ENCODE measurements at regions not wholly inside any gene's neighbourhood (a gene's known extent, or its start where the extent isn't known, plus 50 kb on each side); places are given as distances from the start of the nearest gene placed in this dataset.

DNA sequence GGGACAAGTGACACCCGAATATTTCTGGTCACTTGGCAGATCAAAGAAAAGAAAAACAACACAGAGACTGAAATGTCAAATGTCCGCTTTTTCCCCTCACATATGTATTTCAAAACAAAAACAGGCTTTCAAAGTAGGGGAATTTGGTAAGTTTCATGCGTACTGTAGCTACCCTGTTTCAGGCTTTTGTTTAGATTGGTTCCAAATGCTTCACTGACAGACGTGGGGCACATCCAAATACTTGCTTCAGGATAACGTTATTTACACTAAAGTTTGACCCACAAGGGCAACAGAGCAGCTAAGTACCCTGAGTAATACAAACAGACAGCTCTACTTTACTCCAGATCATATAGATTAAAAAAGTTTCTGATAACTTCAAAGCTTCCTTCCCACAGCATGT is 804.5 kb upstream of the POU3F4 start:
- no peak overlapping the region for H3K27ac ChIP-seq (ENCODE audit: low read length, poor library complexity, severe bottlenecking)

DNA sequence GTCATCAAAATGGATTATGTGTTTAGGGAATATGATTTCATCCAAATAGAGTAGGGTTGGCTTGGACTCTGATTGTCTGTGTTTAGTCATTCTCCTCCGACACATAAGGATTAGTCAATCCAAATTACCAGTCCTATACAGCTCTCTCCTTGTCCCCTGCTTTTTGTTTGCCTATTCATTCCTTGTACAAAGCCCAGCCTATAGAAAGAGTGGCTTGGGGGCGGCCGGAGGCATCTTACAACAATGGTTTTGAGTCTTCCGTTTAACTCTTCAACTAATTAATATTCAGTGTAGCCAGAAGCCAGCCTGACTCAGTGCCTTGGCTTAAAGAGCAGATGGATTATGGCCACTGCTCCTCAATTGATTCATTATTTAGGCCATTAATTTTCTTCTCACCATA is 796.6 kb upstream of the POU3F4 start:
- WGBS, result 75% methylated on average over 4 of the region's 4 CpGs
- Histone ChIP-seq H2AK5ac (ENCODE audit: low read length, severe bottlenecking) (no peak overlapping the region), H3K4me3 (ENCODE audit: insufficient read depth in 1 of 2, low read depth in 1 of 2, low read length in 2 of 2) (no peak overlapping the region), H4K8ac (ENCODE audit: low read length) (no peak overlapping the region), H3K9me3 (ENCODE audit: control insufficient read depth, low read length) (no peaks in the 10 kb centered on the region), H3K27ac (ENCODE audit: low read length, poor library complexity, severe bottlenecking) (no peak overlapping the region), H2BK12ac (ENCODE audit: low read length in 2 of 2) (no peak overlapping the region), H3K23ac (ENCODE audit: low read length in 2 of 2) (no peak overlapping the region), H2BK15ac (ENCODE audit: low read depth, poor library complexity, severe bottlenecking) (no peak overlapping the region), H3K27me3 (ENCODE audit: control insufficient read depth in 1 of 2, insufficient read depth in 1 of 2, low read length in 2 of 2) (no peaks in the 10 kb centered on the region), H3K4me2 (ENCODE audit: low read length, poor library complexity, severe bottlenecking) (no peak overlapping the region), H3K4me1 (ENCODE audit: control insufficient read depth, insufficient read depth, low read depth, low read length) (no peaks in the 10 kb centered on the region), H3K36me3 (ENCODE audit: control insufficient read depth in 1 of 2, insufficient read depth in 2 of 2, low read depth in 1 of 2, low read length in 2 of 2) (no peaks in the 10 kb centered on the region), H3K9ac (ENCODE audit: low read length) (no peak overlapping the region), H3K18ac (ENCODE audit: low read depth in 1 of 2, low read length in 2 of 2) (no peak overlapping the region), H2BK5ac (ENCODE audit: low read depth, low read length, poor library complexity, severe bottlenecking) (no peak overlapping the region), H2BK120ac (ENCODE audit: low read depth, low read length) (no peak overlapping the region), H3K14ac (ENCODE audit: low read length in 2 of 2) (no peak overlapping the region), H2AFZ (ENCODE audit: low read depth, low read length) (no peak overlapping the region), H4K91ac (ENCODE audit: low read length) (no peak overlapping the region), H3K4ac (ENCODE audit: low read depth in 1 of 2, low read length in 2 of 2) (no peak overlapping the region), H3K79me1 (replicated peaks; ENCODE audit: low read length, poor library complexity, severe bottlenecking) (no peaks in the 10 kb centered on the region)
- DNase-seq, result no peak

More for the DNA sequence above, 804.5 kb upstream of the POU3F4 start:
- H3K4me3 ChIP-seq (ENCODE audit: insufficient read depth in 1 of 2, low read depth in 1 of 2, low read length in 2 of 2), result no peak overlapping the region
- no peaks in the 10 kb centered on the region for H3K9me3 ChIP-seq (ENCODE audit: control insufficient read depth, low read length)
- H2BK5ac ChIP-seq (ENCODE audit: low read depth, low read length, poor library complexity, severe bottlenecking), result no peak overlapping the region
- H3K36me3 ChIP-seq (ENCODE audit: control insufficient read depth in 1 of 2, insufficient read depth in 2 of 2, low read depth in 1 of 2, low read length in 2 of 2), result no peaks in the 10 kb centered on the region
- H2AFZ ChIP-seq (ENCODE audit: low read depth, low read length), result no peak overlapping the region
- H3K23ac ChIP-seq (ENCODE audit: low read length in 2 of 2), result no peak overlapping the region
- no peak overlapping the region for H3K14ac ChIP-seq (ENCODE audit: low read length in 2 of 2)
- no peaks in the 10 kb centered on the region for H3K4me1 ChIP-seq (ENCODE audit: control insufficient read depth, insufficient read depth, low read depth, low read length)
- H3K79me1 ChIP-seq (replicated peaks; ENCODE audit: low read length, poor library complexity, severe bottlenecking), result no peaks in the 10 kb centered on the region
- no peak overlapping the region for H2BK15ac ChIP-seq (ENCODE audit: low read depth, poor library complexity, severe bottlenecking)
- peak; percentile 24 for DNase-seq
- H3K27me3 ChIP-seq (ENCODE audit: control insufficient read depth in 1 of 2, insufficient read depth in 1 of 2, low read length in 2 of 2), result no peaks in the 10 kb centered on the region
- H3K9ac ChIP-seq (ENCODE audit: low read length), result no peak overlapping the region
- no peak overlapping the region for H3K4me2 ChIP-seq (ENCODE audit: low read length, poor library complexity, severe bottlenecking)
- no peak overlapping the region for H4K8ac ChIP-seq (ENCODE audit: low read length)
- no peak overlapping the region for H3K18ac ChIP-seq (ENCODE audit: low read depth in 1 of 2, low read length in 2 of 2)
- no peak overlapping the region for H4K91ac ChIP-seq (ENCODE audit: low read length)
- no peak overlapping the region for H2BK12ac ChIP-seq (ENCODE audit: low read length in 2 of 2)
- H3K4ac ChIP-seq (ENCODE audit: low read depth in 1 of 2, low read length in 2 of 2), result no peak overlapping the region
- H2BK120ac ChIP-seq (ENCODE audit: low read depth, low read length), result no peak overlapping the region
- 0% methylated on average over 3 of the region's 5 CpGs for WGBS
- no peak overlapping the region for H2AK5ac ChIP-seq (ENCODE audit: low read length, severe bottlenecking)

DNA sequence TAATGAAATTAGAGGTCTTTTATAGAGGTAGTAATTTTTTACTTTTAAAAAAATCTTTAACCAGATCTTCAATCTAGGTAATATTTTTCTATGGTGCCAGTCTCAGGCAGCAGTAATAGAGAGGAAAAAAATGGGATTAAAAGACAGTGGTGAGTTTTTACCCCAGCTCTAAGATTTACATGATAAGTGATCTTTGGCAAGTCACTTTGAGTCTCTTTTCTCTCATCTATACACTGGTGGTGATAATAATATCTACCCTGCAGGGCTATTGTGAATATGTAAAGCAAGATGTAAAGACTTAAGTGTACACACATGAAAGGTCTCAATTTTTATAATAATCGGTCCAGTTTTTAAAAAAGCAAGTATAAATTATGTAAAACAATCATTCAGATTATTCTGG is 786.2 kb upstream of the POU3F4 start:
- no peak overlapping the region for H3K27ac ChIP-seq (ENCODE audit: low read length, poor library complexity, severe bottlenecking)
- DNase-seq, result no peak
- H3K27me3 ChIP-seq (ENCODE audit: control insufficient read depth in 1 of 2, insufficient read depth in 1 of 2, low read length in 2 of 2), result no peaks in the 10 kb centered on the region
- no peak overlapping the region for H3K4me2 ChIP-seq (ENCODE audit: low read length, poor library complexity, severe bottlenecking)
- no peak overlapping the region for H2AK5ac ChIP-seq (ENCODE audit: low read length, severe bottlenecking)
- H2BK12ac ChIP-seq (ENCODE audit: low read length in 2 of 2), result no peak overlapping the region
- H4K91ac ChIP-seq (ENCODE audit: low read length), result no peak overlapping the region
- no peaks in the 10 kb centered on the region for H3K4me1 ChIP-seq (ENCODE audit: control insufficient read depth, insufficient read depth, low read depth, low read length)
- no peak overlapping the region for H3K23ac ChIP-seq (ENCODE audit: low read length in 2 of 2)
- H3K9ac ChIP-seq (ENCODE audit: low read length), result no peak overlapping the region
- H3K14ac ChIP-seq (ENCODE audit: low read length in 2 of 2), result no peak overlapping the region
- no peak overlapping the region for H3K4me3 ChIP-seq (ENCODE audit: insufficient read depth in 1 of 2, low read depth in 1 of 2, low read length in 2 of 2)
- H3K9me3 ChIP-seq (ENCODE audit: control insufficient read depth, low read length), result no peaks in the 10 kb centered on the region
- WGBS, result no CpG with 5 or more reads among the region's 1 CpG
- no peak overlapping the region for H2AFZ ChIP-seq (ENCODE audit: low read depth, low read length)
- H3K79me1 ChIP-seq (replicated peaks; ENCODE audit: low read length, poor library complexity, severe bottlenecking), result no peaks in the 10 kb centered on the region
- H2BK120ac ChIP-seq (ENCODE audit: low read depth, low read length), result no peak overlapping the region
- no peak overlapping the region for H3K4ac ChIP-seq (ENCODE audit: low read depth in 1 of 2, low read length in 2 of 2)
- H3K36me3 ChIP-seq (ENCODE audit: control insufficient read depth in 1 of 2, insufficient read depth in 2 of 2, low read depth in 1 of 2, low read length in 2 of 2), result no peaks in the 10 kb centered on the region
- no peak overlapping the region for H3K18ac ChIP-seq (ENCODE audit: low read depth in 1 of 2, low read length in 2 of 2)
- H2BK15ac ChIP-seq (ENCODE audit: low read depth, poor library complexity, severe bottlenecking), result no peak overlapping the region
- H2BK5ac ChIP-seq (ENCODE audit: low read depth, low read length, poor library complexity, severe bottlenecking), result no peak overlapping the region
- H4K8ac ChIP-seq (ENCODE audit: low read length), result no peak overlapping the region

DNA sequence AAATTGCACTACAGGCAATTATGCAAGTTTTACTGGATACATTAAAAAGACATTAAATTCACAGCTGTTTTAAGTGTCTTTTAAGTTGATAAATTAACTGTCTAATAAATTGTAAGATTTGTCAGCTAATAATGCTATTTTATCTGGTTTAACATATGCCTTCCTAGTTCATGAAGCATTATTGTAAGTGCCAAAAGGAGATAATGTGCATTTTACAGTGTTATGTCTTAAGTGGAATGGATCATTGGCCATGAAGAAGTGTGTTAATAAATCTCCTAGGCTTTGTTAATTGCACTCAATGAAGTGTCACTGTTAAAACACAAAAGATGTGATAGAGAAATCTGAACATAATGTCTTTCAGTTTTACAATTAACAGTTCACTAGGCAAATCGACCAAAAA is 784.3 kb upstream of the POU3F4 start:
- H3K9me3 ChIP-seq (ENCODE audit: control insufficient read depth, low read length), result no peaks in the 10 kb centered on the region
- H3K27ac ChIP-seq (ENCODE audit: low read length, poor library complexity, severe bottlenecking), result no peak overlapping the region
- no peak overlapping the region for H3K23ac ChIP-seq (ENCODE audit: low read length in 2 of 2)
- no peaks in the 10 kb centered on the region for H3K36me3 ChIP-seq (ENCODE audit: control insufficient read depth in 1 of 2, insufficient read depth in 2 of 2, low read depth in 1 of 2, low read length in 2 of 2)
- H3K9ac ChIP-seq (ENCODE audit: low read length), result no peak overlapping the region
- H3K4me3 ChIP-seq (ENCODE audit: insufficient read depth in 1 of 2, low read depth in 1 of 2, low read length in 2 of 2), result no peak overlapping the region
- no peak overlapping the region for H2AFZ ChIP-seq (ENCODE audit: low read depth, low read length)
- no CpG with 5 or more reads among the region's 1 CpG for WGBS
- H3K27me3 ChIP-seq (ENCODE audit: control insufficient read depth in 1 of 2, insufficient read depth in 1 of 2, low read length in 2 of 2), result no peaks in the 10 kb centered on the region
- no peak overlapping the region for H3K4ac ChIP-seq (ENCODE audit: low read depth in 1 of 2, low read length in 2 of 2)
- no peak overlapping the region for H3K18ac ChIP-seq (ENCODE audit: low read depth in 1 of 2, low read length in 2 of 2)
- no peak overlapping the region for H3K14ac ChIP-seq (ENCODE audit: low read length in 2 of 2)
- no peak for DNase-seq
- no peaks in the 10 kb centered on the region for H3K79me1 ChIP-seq (replicated peaks; ENCODE audit: low read length, poor library complexity, severe bottlenecking)
- no peak overlapping the region for H4K8ac ChIP-seq (ENCODE audit: low read length)
- no peak overlapping the region for H2AK5ac ChIP-seq (ENCODE audit: low read length, severe bottlenecking)
- H3K4me2 ChIP-seq (ENCODE audit: low read length, poor library complexity, severe bottlenecking), result no peak overlapping the region
- no peaks in the 10 kb centered on the region for H3K4me1 ChIP-seq (ENCODE audit: control insufficient read depth, insufficient read depth, low read depth, low read length)
- no peak overlapping the region for H2BK12ac ChIP-seq (ENCODE audit: low read length in 2 of 2)
- no peak overlapping the region for H2BK15ac ChIP-seq (ENCODE audit: low read depth, poor library complexity, severe bottlenecking)
- no peak overlapping the region for H2BK5ac ChIP-seq (ENCODE audit: low read depth, low read length, poor library complexity, severe bottlenecking)
- H2BK120ac ChIP-seq (ENCODE audit: low read depth, low read length), result no peak overlapping the region
- H4K91ac ChIP-seq (ENCODE audit: low read length), result no peak overlapping the region
